Activated T-helper 9 cell treated with anti-CD3 and anti-CD28 coated beads, Interleukin-2, amount 50 U/mL, for 16 hours (primary cell): ENCODE measurements at regions not wholly inside any gene's neighbourhood (a gene's known extent, or its start where the extent isn't known, plus 50 kb on each side); places are given as distances from the start of the nearest gene placed in this dataset.

Experiments used
- DNase-seq: peaks from one replicate; pipeline ENCODE4 v3.0.0-alpha.2; 2020; ENCODE audit warnings: low read depth

- DNase-seq: no peak
Measured at GRCh38 chr2:212709280-212709679, 170.7 kb upstream of the ERBB4 start.

DNA sequence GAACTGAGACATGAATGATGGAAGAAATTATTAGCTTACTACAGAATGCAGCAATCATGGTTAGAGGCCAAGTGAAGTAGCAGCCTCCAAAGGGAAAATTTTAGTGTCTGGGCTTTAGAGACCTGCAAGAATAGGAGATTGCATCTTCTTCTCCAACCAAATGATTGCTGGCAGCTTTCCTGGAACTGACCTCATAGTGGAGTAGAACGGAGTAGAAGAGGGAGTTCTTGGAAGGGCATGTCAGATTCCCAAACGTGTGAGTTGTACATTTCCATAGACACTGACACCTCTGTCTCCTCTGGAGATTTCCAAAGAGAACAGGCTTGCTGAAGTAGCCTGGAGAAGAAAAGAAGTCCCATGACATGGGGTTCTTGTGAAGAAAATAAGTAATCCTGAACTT lies 169.8 kb upstream of the ERBB4 start:
- DNase-seq: no peak

DNA sequence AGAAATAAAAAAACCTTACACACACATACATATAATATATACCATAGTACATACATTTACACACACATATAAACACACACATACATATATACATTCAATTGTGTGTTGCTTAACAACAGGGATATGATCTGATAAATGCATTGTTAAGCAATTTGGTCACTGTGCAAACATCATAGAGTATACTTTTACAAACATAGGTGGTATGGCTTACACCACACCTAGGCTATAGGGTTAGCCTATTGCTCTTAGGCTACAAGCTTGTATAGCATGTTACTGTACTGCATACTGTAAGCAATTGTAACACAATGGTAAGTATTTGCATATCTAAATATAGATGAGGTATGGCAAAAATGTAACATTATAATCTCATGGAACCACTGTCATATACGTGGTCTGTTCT lies 156.8 kb upstream of the ERBB4 start:
- DNase-seq: no peak

- no peak for DNase-seq
Measured at GRCh38 chr2:212694398-212694797, 155.8 kb upstream of the ERBB4 start.

DNA sequence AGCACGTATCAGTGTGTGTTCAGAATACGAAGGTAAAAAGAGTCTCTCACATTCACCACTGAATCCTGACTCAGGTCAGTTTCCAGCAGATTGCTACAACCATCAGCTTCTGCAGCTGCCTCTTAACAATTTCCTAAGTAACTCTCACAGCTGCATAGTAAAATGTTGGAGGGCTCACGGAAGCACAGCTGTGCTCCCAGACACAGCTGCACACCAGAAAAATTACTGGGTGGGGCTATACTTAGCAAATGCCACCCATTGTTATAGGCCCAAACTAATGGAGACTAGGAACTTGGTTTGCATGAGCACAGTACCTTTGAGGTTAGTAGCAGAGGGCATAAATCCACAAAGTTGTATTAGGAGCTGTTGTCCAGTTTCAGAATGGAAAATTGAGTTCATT lies 153.9 kb upstream of the ERBB4 start:
- no peak for DNase-seq

GRCh38 chr2:212686285-212686895 lies 147.8 kb upstream of the ERBB4 start:
- DNase-seq: peak; percentile 4

- no peak for DNase-seq
Measured at GRCh38 chr2:212683346-212684097, 144.9 kb upstream of the ERBB4 start.

DNA sequence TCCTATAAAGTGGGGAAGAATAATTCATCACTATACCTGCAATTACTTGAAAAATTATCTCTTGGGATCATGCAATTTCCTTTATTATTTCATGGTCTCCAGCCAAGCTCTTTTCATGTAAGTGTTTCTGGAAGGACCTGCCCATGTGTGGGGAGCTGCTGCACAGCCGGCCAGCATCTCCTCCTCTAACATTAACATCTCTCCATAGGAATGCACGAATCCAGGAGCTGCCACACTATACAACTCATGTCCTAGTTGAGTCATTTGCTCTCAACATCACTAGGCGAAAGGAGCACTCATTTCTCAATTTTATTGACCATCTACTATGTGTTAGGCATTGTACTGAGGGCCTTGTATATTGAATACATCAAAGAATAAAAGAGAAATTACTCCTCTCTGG lies 144.3 kb upstream of the ERBB4 start:
- no peak for DNase-seq

DNA sequence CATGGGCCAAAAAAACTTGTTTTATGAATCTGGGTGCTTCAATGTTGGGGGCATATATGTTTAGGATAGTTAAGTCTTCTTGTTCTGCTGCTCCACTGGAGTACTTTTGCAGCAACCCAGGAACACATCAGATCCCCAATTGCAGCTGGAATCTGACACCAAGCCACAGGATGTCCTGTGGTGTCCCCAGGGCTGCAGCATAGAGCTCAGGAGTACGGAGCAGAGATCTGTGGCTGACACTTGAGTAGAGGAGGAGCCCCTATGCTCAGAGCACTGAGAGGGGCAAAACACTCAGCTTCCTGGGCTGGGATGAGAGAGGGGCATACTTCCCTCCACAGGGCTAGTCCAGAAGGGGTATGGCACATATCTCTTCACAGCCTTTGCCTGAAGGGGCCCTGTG lies 138.9 kb upstream of the ERBB4 start:
- DNase-seq: no peak

GRCh38 chr2:212672186-212672585 lies 133.6 kb upstream of the ERBB4 start:
- DNase-seq: no peak

GRCh38 chr2:212669761-212670160 lies 131.2 kb upstream of the ERBB4 start:
- DNase-seq: no peak

GRCh38 chr2:212667751-212668316 lies 129.2 kb upstream of the ERBB4 start:
- no peak for DNase-seq

GRCh38 chr2:212665948-212666347 lies 127.3 kb upstream of the ERBB4 start:
- no peak for DNase-seq

- DNase-seq: no peak
Measured at GRCh38 chr2:212659441-212659840, 120.8 kb upstream of the ERBB4 start.

DNA sequence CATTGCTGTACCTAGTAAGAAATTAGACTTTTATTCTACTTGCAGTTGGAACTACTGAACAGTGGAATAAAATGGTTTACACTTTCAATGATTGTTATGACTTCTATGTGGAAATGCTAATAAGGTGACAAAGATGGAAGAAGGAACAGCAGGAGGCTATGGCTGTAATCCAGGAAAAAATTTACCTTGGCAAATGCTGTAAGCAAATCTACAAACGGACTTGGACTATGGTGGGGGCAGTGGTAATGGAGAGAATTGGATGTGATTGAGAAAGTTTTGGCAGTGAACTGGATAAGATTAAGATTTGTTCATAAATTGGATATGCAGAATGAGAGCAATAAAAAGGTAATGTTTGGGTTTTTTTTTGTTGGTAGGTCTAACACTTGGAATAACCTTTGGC lies 111.0 kb upstream of the ERBB4 start:
- DNase-seq: no peak

DNA sequence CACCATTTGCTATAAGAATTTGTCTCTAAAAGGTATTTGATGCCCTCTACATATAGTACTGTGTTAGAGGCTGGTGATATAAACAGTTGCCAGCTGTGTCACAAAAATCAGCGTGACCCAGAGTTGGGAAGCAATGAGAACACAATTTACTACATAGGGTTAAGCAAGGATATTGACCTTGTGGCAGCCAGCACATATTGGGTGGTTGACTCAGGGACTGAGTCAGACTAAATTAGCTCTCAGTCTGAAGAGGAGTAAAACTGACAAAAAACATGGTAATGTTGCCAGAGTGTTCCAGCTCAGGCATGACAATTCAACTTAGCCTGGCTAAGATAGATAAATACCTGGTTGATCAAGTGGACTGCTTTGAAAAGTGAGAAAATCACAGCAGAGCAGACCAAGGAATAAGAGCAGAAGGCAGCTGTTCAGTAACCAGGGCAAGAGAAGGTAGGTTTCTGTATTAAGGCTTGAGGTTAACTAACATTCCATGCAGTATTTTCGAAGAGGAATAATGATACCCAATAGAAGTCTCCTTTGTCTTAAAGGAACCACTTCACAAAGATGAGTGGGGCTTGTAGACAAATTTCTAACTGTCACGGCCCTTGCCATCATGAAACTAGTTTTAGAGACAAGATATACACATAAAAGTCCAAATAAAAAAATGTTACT lies 108.2 kb upstream of the ERBB4 start:
- no peak for DNase-seq

GRCh38 chr2:212644195-212644837 lies 105.7 kb upstream of the ERBB4 start:
- DNase-seq: no peak

DNA sequence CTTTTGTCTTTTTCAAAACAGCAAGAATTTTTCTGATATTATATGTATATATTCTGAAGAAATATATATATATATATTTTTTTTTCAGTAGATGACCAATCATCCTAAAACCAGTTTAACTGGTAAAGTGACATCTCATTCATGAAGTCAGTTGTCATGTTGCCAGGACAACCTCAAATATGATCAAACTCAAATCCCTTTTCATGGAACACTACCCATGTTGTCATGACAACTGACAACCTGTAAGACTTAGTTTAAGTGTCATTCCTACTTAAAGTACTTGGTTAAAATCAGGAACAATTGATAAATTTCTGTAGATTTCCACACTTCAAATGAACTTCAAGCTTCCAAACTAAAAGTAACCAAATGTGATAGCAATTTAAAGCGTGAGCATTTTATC lies 101.8 kb upstream of the ERBB4 start:
- no peak for DNase-seq

DNA sequence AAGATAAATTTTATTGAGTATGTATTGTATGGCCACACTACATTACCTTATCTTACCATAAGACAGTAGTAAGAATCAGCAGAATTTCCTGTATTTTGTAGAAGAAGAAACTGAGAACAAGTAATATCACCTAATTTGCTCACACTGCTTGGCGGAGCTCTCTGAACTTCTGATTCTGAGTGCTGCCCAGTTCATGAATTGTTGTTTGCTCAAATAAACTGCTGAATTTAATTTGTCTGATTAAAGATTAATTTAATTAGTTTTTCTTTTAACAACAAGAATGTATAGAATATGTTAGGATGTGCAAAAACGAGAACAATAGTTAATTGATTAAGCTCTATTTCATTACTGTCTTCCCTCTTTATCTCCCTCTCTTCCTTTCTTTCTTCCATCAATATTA lies 100.1 kb upstream of the ERBB4 start:
- no peak for DNase-seq

GRCh38 chr2:212628586-212628985 lies 90.0 kb upstream of the ERBB4 start:
- DNase-seq: no peak

- DNase-seq: no peak
Measured at GRCh38 chr2:212626371-212626918, 87.8 kb upstream of the ERBB4 start.

DNA sequence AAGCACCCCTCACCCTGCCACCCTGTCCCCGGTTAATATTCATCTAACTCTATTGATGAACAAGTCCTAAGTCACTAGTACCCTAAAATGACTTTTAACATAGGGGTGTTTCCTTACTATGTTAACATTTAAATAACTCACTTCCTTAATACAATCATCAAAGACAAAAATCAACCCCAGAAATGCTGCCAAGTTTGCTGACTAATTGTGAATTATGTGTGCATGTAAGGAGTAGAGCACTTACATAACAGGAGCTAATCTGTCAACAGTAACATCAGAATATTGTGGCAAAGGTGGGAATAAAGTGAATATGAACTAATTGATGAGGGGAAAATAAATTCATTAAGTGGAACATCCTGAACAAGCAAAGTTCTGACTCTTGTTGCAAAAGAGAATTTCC lies 81.4 kb upstream of the ERBB4 start:
- DNase-seq: no peak
